ENCODE measurements at regions not wholly inside any gene's neighbourhood (a gene's known extent, or its start where the extent isn't known, plus 50 kb on each side); places are given as distances from the start of the nearest gene placed in this dataset.

GRCh38 chr20:60136645-60137401, 178.6 kb downstream of the CDH26 start:
- no peak for TF ChIP-seq FOXP2 (optimal IDR thresholded peaks at IDR 0.05; ENCODE audit: borderline replicate concordance, extremely low read depth, extremely low read length, insufficient read depth)

- TF ChIP-seq POLR2AphosphoS5 (IDR thresholded peaks at IDR 0.05; ENCODE audit: low read depth, low read length), result no peak
- TF ChIP-seq REST (IDR thresholded peaks at IDR 0.05; ENCODE audit: insufficient read depth in 1 of 2, low read depth in 2 of 2, low read length in 2 of 2), result no peak
- TF ChIP-seq SIN3A (IDR thresholded peaks at IDR 0.05; ENCODE audit: borderline replicate concordance, insufficient read depth, low read length), result no peak
- no peak for TF ChIP-seq TAF1 (IDR thresholded peaks at IDR 0.05; ENCODE audit: borderline replicate concordance, insufficient read depth, low read length)
- TF ChIP-seq FOXP2 (optimal IDR thresholded peaks at IDR 0.05; ENCODE audit: borderline replicate concordance, extremely low read depth, extremely low read length, insufficient read depth), result no peak
Measured at GRCh38 chr20:60137657-60138245, 179.5 kb downstream of the CDH26 start.

GRCh38 chr20:60138256-60139220, 180.3 kb downstream of the CDH26 start:
- TF ChIP-seq REST (IDR thresholded peaks at IDR 0.05; ENCODE audit: insufficient read depth in 1 of 2, low read depth in 2 of 2, low read length in 2 of 2), result no peak
- no peak for TF ChIP-seq SIN3A (IDR thresholded peaks at IDR 0.05; ENCODE audit: borderline replicate concordance, insufficient read depth, low read length)
- TF ChIP-seq FOXP2 (optimal IDR thresholded peaks at IDR 0.05; ENCODE audit: borderline replicate concordance, extremely low read depth, extremely low read length, insufficient read depth), result no peak
- no peak for TF ChIP-seq POLR2AphosphoS5 (IDR thresholded peaks at IDR 0.05; ENCODE audit: low read depth, low read length)
- TF ChIP-seq TAF1 (IDR thresholded peaks at IDR 0.05; ENCODE audit: borderline replicate concordance, insufficient read depth, low read length), result no peak

- no peak for TF ChIP-seq FOXP2 (optimal IDR thresholded peaks at IDR 0.05; ENCODE audit: borderline replicate concordance, extremely low read depth, extremely low read length, insufficient read depth)
Measured at GRCh38 chr20:60139663-60140446, 181.6 kb downstream of the CDH26 start.

- TF ChIP-seq POLR2AphosphoS5 (IDR thresholded peaks at IDR 0.05; ENCODE audit: low read depth, low read length) (no peak), REST (IDR thresholded peaks at IDR 0.05; ENCODE audit: insufficient read depth in 1 of 2, low read depth in 2 of 2, low read length in 2 of 2) (no peak), TAF1 (IDR thresholded peaks at IDR 0.05; ENCODE audit: borderline replicate concordance, insufficient read depth, low read length) (no peak), FOXP2 (optimal IDR thresholded peaks at IDR 0.05; ENCODE audit: borderline replicate concordance, extremely low read depth, extremely low read length, insufficient read depth) (no peak), SIN3A (IDR thresholded peaks at IDR 0.05; ENCODE audit: borderline replicate concordance, insufficient read depth, low read length) (no peak)
Measured at GRCh38 chr20:60142587-60142986, 184.4 kb downstream of the CDH26 start.

All from PFSK-1 (cell line).